Thoracic aorta (tissue), 2 donors: ENCODE measurements at regions not wholly inside any gene's neighbourhood (a gene's known extent, or its start where the extent isn't known, plus 50 kb on each side); places are given as distances from the start of the nearest gene placed in this dataset.
A peak's percentile ranks its signal among the peaks of the same experiment; 100 is the strongest.

ENCODE experiments used
- ATAC-seq: fragments of 150-250 bp; one replicate; pipeline ENCODE4 v1.8.0; 2017; ENCODE audit warnings: low read depth; ENCODE audit not compliant: insufficient number of reproducible peaks, low FRiP score
- DNase-seq: peaks from one replicate; pipeline ENCODE4 v3.0.0-alpha.2; 2020; ENCODE audit warnings: low spot score
- H3K27ac ChIP-seq, 2 donors: fragments of 200-600 bp; sonication (generic); 1 replicate in 1 of 2; 2 replicates in 1 of 2; pipeline ENCODE4 v1.5.1; 2016; ENCODE audit warnings: mild to moderate bottlenecking in 2 of 2, moderate library complexity in 2 of 2
- H3K27me3 ChIP-seq: fragments of 200-600 bp; sonication (generic); replicated peaks from 2 replicates; pipeline ENCODE4 v1.6.0; 2016; ENCODE audit warnings: mild to moderate bottlenecking; ENCODE audit not compliant: insufficient read depth
- H3K36me3 ChIP-seq: fragments of 200-600 bp; sonication (generic); one replicate; pipeline ENCODE4 v1.5.1; 2016
- H3K4me1 ChIP-seq, 2 donors: fragments of 200-600 bp; sonication (generic); 1 replicate in 1 of 2; 2 replicates in 1 of 2; pipeline versions ENCODE4 v1.5.1 to v1.6.0; 2016; ENCODE audit warnings: low read depth in 2 of 2, mild to moderate bottlenecking in 1 of 2; ENCODE audit not compliant: control insufficient read depth in 1 of 2
- H3K4me3 ChIP-seq: fragments of 200-600 bp; sonication (generic); 2 replicates; pipeline ENCODE4 v1.5.1; 2016; ENCODE audit warnings: mild to moderate bottlenecking
- H3K9me3 ChIP-seq: fragments of 200-600 bp; sonication (generic); 2 replicates; pipeline ENCODE4 v1.5.1; 2016
- TF ChIP-seq, protein P1 (sequence below): fragments of 200-600 bp; sonication (generic); IDR thresholded peaks from one replicate; pipeline ENCODE4 v1.5.1; 2019; ENCODE audit warnings: antibody characterized with exemption

DNA sequence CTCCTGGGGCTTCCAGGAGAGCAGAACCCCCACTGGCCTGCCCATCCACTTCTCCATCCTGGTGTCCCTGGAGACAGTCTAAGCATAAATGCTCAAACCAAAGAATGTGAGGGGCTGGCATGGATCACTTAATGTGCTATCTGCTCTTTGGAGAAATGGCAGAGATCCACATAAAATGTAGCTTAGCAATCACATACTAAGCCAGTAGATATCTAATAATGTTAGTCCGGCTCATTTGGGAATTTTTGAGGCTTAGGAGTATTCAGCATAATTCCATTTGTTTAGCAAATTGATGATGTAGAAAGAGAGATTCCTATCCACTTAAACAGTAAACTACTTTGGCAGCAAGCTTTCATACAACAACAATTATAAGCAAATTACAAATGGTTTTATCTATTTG, 90.7 kb downstream of the TENT5C start:
- H3K36me3 ChIP-seq, result no peaks in the 10 kb centered on the region

GRCh38 chr1:117697220-117697781, 91.5 kb downstream of the TENT5C start:
- ATAC-seq (no peak), DNase-seq (no peak)
- Histone ChIP-seq H3K27ac (peak overlapping the region; percentile 89), H3K4me3 (no peak overlapping the region), H3K36me3 (no peaks in the 10 kb centered on the region), H3K9me3 (no peaks in the 10 kb centered on the region), H3K27me3 (no peaks in the 10 kb centered on the region), H3K4me1 (peaks cover 13 to 55% of the 10 kb centered on the region in 2 donors)
- TF ChIP-seq, protein P1, sequence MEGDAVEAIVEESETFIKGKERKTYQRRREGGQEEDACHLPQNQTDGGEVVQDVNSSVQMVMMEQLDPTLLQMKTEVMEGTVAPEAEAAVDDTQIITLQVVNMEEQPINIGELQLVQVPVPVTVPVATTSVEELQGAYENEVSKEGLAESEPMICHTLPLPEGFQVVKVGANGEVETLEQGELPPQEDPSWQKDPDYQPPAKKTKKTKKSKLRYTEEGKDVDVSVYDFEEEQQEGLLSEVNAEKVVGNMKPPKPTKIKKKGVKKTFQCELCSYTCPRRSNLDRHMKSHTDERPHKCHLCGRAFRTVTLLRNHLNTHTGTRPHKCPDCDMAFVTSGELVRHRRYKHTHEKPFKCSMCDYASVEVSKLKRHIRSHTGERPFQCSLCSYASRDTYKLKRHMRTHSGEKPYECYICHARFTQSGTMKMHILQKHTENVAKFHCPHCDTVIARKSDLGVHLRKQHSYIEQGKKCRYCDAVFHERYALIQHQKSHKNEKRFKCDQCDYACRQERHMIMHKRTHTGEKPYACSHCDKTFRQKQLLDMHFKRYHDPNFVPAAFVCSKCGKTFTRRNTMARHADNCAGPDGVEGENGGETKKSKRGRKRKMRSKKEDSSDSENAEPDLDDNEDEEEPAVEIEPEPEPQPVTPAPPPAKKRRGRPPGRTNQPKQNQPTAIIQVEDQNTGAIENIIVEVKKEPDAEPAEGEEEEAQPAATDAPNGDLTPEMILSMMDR, result no peak

More for the DNA sequence above, 90.7 kb downstream of the TENT5C start:
- Histone ChIP-seq H3K27me3 (no peaks in the 10 kb centered on the region), H3K27ac (peak overlapping the region; percentile 89), H3K4me3 (no peak overlapping the region), H3K9me3 (no peaks in the 10 kb centered on the region), H3K4me1 (peaks cover 13 to 55% of the 10 kb centered on the region in 2 donors)
- no peak for DNase-seq
- ATAC-seq, result no peak
- TF ChIP-seq, protein P1, result no peak

- Histone ChIP-seq H3K27me3 (no peaks in the 10 kb centered on the region), H3K36me3 (no peaks in the 10 kb centered on the region), H3K27ac (peak overlapping the region; percentile 89), H3K9me3 (no peaks in the 10 kb centered on the region), H3K4me1 (peaks cover 13 to 54% of the 10 kb centered on the region in 2 donors), H3K4me3 (no peak overlapping the region)
- ATAC-seq, result no peak
- DNase-seq, result no peak
- TF ChIP-seq, protein P1, result no peak
Measured at GRCh38 chr1:117698398-117699160, 92.7 kb downstream of the TENT5C start.

GRCh38 chr1:117699953-117700352, 94.1 kb downstream of the TENT5C start:
- no peak overlapping the region for H3K27ac ChIP-seq
- H3K36me3 ChIP-seq, result no peaks in the 10 kb centered on the region
- no peaks in the 10 kb centered on the region for H3K27me3 ChIP-seq
- TF ChIP-seq, protein P1, result no peak
- ATAC-seq (no peak), DNase-seq (no peak)
- H3K4me3 ChIP-seq, result no peak overlapping the region
- peaks cover 10 to 40% of the 10 kb centered on the region in 2 donors for H3K4me1 ChIP-seq
- no peaks in the 10 kb centered on the region for H3K9me3 ChIP-seq

DNA sequence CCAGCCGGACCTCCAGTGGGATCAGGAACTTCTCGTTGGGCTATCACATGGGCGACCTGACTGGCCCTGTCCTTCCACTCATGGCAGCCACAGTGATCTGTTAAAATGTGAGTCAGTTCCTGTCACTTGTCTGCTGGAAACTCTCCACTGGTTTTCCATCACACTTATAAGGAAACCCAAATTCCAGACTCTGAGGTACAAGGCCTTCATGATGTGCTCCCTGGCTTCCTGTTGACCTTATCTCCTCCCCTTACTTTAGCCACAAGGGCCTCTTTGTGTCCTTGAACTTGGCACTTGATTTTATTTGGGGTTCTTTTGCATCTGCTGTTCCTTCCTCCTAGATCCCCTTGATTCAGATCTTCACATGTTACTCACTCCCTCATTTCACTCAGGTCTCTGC, 96.8 kb downstream of the TENT5C start:
- Histone ChIP-seq H3K27ac (no peak overlapping the region), H3K4me3 (no peak overlapping the region), H3K9me3 (no peaks in the 10 kb centered on the region), H3K36me3 (no peaks in the 10 kb centered on the region), H3K27me3 (no peaks in the 10 kb centered on the region), H3K4me1 (peaks cover 0 to 15% of the 10 kb centered on the region in 2 donors)
- ATAC-seq (no peak), DNase-seq (no peak)
- TF ChIP-seq, protein P1, result no peak
